Transverse colon (tissue), 3 donors: ENCODE measurements at regions not wholly inside any gene's neighbourhood (a gene's known extent, or its start where the extent isn't known, plus 50 kb on each side); places are given as distances from the start of the nearest gene placed in this dataset.

Experiments
- CTCF ChIP-seq, 5 experiments: fragments of 200-600 bp in 3 of 5; fragments of 450-650 bp in 2 of 5; sonication (generic) in 3 of 5; IDR thresholded peaks; 1 replicate in 2 of 5; 2 replicates in 3 of 5; pipeline ENCODE4 v1.5.1; 2016 to 2017; ENCODE audit warnings: antibody characterized with exemption in 5 of 5, inconsistent platforms in 3 of 5, mild to moderate bottlenecking in 2 of 5, moderate library complexity in 1 of 5
- POLR2A ChIP-seq: fragments of 450-650 bp; IDR thresholded peaks from one replicate; pipeline ENCODE4 v1.6.1; 2016; ENCODE audit warnings: antibody characterized with exemption, mild to moderate bottlenecking, moderate library complexity

GRCh38 chr7:115125312-115125711, 203.4 kb downstream of the MDFIC start:
- TF ChIP-seq CTCF (IDR thresholded peaks at IDR 0.05) (no peak), POLR2A (no peak)
